ENCODE measurements at regions not wholly inside any gene's neighbourhood (a gene's known extent, or its start where the extent isn't known, plus 50 kb on each side); places are given as distances from the start of the nearest gene placed in this dataset.

- Histone ChIP-seq H3K9me3 (ENCODE audit: insufficient read depth, low read depth, low read length) (no peaks in the 10 kb centered on the region), H4K20me1 (ENCODE audit: insufficient read depth, low read length) (no peaks in the 10 kb centered on the region), H3K4me3 (ENCODE audit: insufficient read depth, low read depth, low read length) (no peak overlapping the region), H3K9ac (ENCODE audit: low read length) (no peak overlapping the region), H3K27ac (ENCODE audit: low read depth, low read length) (no peak overlapping the region), H3K4me1 (ENCODE audit: insufficient read depth, low read length) (no peaks in the 10 kb centered on the region), H3K79me2 (ENCODE audit: insufficient read depth, low read length) (no peaks in the 10 kb centered on the region), H3K27me3 (ENCODE audit: insufficient read depth, low read length) (no peaks in the 10 kb centered on the region), H3K36me3 (ENCODE audit: insufficient read depth, low read length) (no peaks in the 10 kb centered on the region), H2AFZ (ENCODE audit: low read depth, low read length) (no peak overlapping the region), H3K4me2 (ENCODE audit: low read length) (no peak overlapping the region)
- DNase-seq (ENCODE audit: low read depth) (no peak), FAIRE-seq (no peak)
- no peak overlapping the region for H3K27ac Mint-ChIP-seq (ENCODE audit: unreplicated experiment)
- no peaks in the 10 kb centered on the region for H3K27me3 Mint-ChIP-seq (ENCODE audit: low read depth, unreplicated experiment)
- no peaks in the 10 kb centered on the region for H3K9me3 Mint-ChIP-seq (ENCODE audit: unreplicated experiment)
- no peaks in the 10 kb centered on the region for H3K36me3 Mint-ChIP-seq (ENCODE audit: low read depth, unreplicated experiment)
- TF ChIP-seq EZH2 (IDR thresholded peaks at IDR 0.05; ENCODE audit: insufficient read depth, low read length), result no peak
- TF ChIP-seq, protein P1, sequence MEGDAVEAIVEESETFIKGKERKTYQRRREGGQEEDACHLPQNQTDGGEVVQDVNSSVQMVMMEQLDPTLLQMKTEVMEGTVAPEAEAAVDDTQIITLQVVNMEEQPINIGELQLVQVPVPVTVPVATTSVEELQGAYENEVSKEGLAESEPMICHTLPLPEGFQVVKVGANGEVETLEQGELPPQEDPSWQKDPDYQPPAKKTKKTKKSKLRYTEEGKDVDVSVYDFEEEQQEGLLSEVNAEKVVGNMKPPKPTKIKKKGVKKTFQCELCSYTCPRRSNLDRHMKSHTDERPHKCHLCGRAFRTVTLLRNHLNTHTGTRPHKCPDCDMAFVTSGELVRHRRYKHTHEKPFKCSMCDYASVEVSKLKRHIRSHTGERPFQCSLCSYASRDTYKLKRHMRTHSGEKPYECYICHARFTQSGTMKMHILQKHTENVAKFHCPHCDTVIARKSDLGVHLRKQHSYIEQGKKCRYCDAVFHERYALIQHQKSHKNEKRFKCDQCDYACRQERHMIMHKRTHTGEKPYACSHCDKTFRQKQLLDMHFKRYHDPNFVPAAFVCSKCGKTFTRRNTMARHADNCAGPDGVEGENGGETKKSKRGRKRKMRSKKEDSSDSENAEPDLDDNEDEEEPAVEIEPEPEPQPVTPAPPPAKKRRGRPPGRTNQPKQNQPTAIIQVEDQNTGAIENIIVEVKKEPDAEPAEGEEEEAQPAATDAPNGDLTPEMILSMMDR (IDR thresholded peaks at IDR 0.05; ENCODE audit: insufficient read depth, low read depth, low read length), result no peak
- H3K4me1 Mint-ChIP-seq (ENCODE audit: low read depth, unreplicated experiment), result no peaks in the 10 kb centered on the region
- H3K4me3 Mint-ChIP-seq (ENCODE audit: unreplicated experiment), result no peak overlapping the region
These were observed 115.1 kb upstream of the PBX1 start for GRCh38 chr1:164443836-164444235.

DNA sequence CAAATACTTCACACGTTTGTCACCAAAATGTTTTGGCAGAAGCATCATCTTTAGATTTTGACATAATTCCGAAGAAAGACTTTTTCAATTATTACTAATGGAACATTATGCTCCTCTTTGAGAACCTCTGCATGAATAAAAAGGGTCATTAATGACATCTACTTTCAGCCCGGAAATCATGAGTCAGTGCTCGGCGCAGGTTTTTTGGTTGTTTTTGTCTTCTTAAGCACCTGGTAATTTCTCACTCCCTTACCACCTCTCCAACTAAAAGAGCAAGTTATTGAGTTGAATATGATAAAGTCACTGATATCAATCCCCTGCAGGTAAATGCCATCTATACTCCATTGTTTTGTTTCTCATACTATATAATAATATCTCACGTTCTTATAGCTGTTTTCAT, 113.0 kb upstream of the PBX1 start:
- no peaks in the 10 kb centered on the region for H3K4me1 ChIP-seq (ENCODE audit: insufficient read depth, low read length)
- no peak for TF ChIP-seq EZH2 (IDR thresholded peaks at IDR 0.05; ENCODE audit: insufficient read depth, low read length)
- TF ChIP-seq, protein P1 (IDR thresholded peaks at IDR 0.05; ENCODE audit: insufficient read depth, low read depth, low read length), result no peak
- Mint-ChIP-seq H3K4me3 (ENCODE audit: unreplicated experiment) (no peak overlapping the region), H3K27me3 (ENCODE audit: low read depth, unreplicated experiment) (no peaks in the 10 kb centered on the region), H3K27ac (ENCODE audit: unreplicated experiment) (no peak overlapping the region), H3K9me3 (ENCODE audit: unreplicated experiment) (no peaks in the 10 kb centered on the region), H3K4me1 (ENCODE audit: low read depth, unreplicated experiment) (no peaks in the 10 kb centered on the region), H3K36me3 (ENCODE audit: low read depth, unreplicated experiment) (no peaks in the 10 kb centered on the region)
- FAIRE-seq (no peak), DNase-seq (ENCODE audit: low read depth) (no peak)
- H3K27ac ChIP-seq (ENCODE audit: low read depth, low read length), result no peak overlapping the region
- H3K4me2 ChIP-seq (ENCODE audit: low read length), result no peak overlapping the region
- no peak overlapping the region for H3K9ac ChIP-seq (ENCODE audit: low read length)
- no peaks in the 10 kb centered on the region for H3K9me3 ChIP-seq (ENCODE audit: insufficient read depth, low read depth, low read length)
- no peaks in the 10 kb centered on the region for H3K27me3 ChIP-seq (ENCODE audit: insufficient read depth, low read length)
- no peaks in the 10 kb centered on the region for H4K20me1 ChIP-seq (ENCODE audit: insufficient read depth, low read length)
- H3K4me3 ChIP-seq (ENCODE audit: insufficient read depth, low read depth, low read length), result no peak overlapping the region
- H2AFZ ChIP-seq (ENCODE audit: low read depth, low read length), result no peak overlapping the region
- H3K36me3 ChIP-seq (ENCODE audit: insufficient read depth, low read length), result no peaks in the 10 kb centered on the region
- H3K79me2 ChIP-seq (ENCODE audit: insufficient read depth, low read length), result no peaks in the 10 kb centered on the region

DNA sequence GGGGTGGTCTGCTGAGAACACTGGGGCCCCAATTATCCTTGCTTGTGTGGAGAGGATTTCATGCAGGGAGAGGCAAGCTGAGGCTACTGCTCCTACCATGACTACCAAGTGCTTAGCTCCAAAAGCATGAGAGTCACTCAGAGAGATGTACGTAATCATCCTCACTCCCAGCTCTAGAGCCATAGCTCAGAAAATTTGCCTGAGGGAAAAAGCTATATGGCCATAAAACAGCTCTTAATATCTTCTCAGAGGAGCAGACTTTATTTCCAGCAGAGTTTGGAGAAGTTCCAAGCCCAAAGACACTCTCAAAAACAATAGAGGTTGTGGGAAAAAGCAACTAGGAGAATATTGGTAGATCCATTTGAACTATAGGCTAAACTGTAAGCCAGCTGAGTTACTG, 106.4 kb upstream of the PBX1 start:
- H3K4me3 ChIP-seq (ENCODE audit: insufficient read depth, low read depth, low read length), result no peak overlapping the region
- H3K4me1 ChIP-seq (ENCODE audit: insufficient read depth, low read length), result no peaks in the 10 kb centered on the region
- DNase-seq (ENCODE audit: low read depth), result no peak
- no peak overlapping the region for H3K27ac ChIP-seq (ENCODE audit: low read depth, low read length)
- no peak overlapping the region for H2AFZ ChIP-seq (ENCODE audit: low read depth, low read length)
- H3K27ac Mint-ChIP-seq (ENCODE audit: unreplicated experiment), result no peak overlapping the region
- H3K9ac ChIP-seq (ENCODE audit: low read length), result no peak overlapping the region
- H3K79me2 ChIP-seq (ENCODE audit: insufficient read depth, low read length), result no peaks in the 10 kb centered on the region
- TF ChIP-seq, protein P1 (IDR thresholded peaks at IDR 0.05; ENCODE audit: insufficient read depth, low read depth, low read length), result no peak
- TF ChIP-seq EZH2 (IDR thresholded peaks at IDR 0.05; ENCODE audit: insufficient read depth, low read length), result no peak
- peaks cover 2% of the 10 kb centered on the region for H3K9me3 Mint-ChIP-seq (ENCODE audit: unreplicated experiment)
- H3K27me3 Mint-ChIP-seq (ENCODE audit: low read depth, unreplicated experiment), result no peaks in the 10 kb centered on the region
- no peaks in the 10 kb centered on the region for H3K9me3 ChIP-seq (ENCODE audit: insufficient read depth, low read depth, low read length)
- no peak for FAIRE-seq
- no peaks in the 10 kb centered on the region for H4K20me1 ChIP-seq (ENCODE audit: insufficient read depth, low read length)
- H3K36me3 ChIP-seq (ENCODE audit: insufficient read depth, low read length), result no peaks in the 10 kb centered on the region
- H3K36me3 Mint-ChIP-seq (ENCODE audit: low read depth, unreplicated experiment), result no peaks in the 10 kb centered on the region
- H3K4me2 ChIP-seq (ENCODE audit: low read length), result no peak overlapping the region
- H3K4me3 Mint-ChIP-seq (ENCODE audit: unreplicated experiment), result no peak overlapping the region
- no peaks in the 10 kb centered on the region for H3K4me1 Mint-ChIP-seq (ENCODE audit: low read depth, unreplicated experiment)
- H3K27me3 ChIP-seq (ENCODE audit: insufficient read depth, low read length), result no peaks in the 10 kb centered on the region

All from astrocyte (in vitro differentiated cells and primary cell).